Loucy (cell line): ENCODE measurements at regions not wholly inside any gene's neighbourhood (a gene's known extent, or its start where the extent isn't known, plus 50 kb on each side); places are given as distances from the start of the nearest gene placed in this dataset.

Source experiments
- EZH2phosphoT487 ChIP-seq: fragments of 200-600 bp; IDR thresholded peaks from 2 replicates; pipeline ENCODE4 v1.6.1; 2018; ENCODE audit warnings: antibody characterized with exemption, mild to moderate bottlenecking, moderate library complexity, borderline replicate concordance
- TF ChIP-seq, protein P1 (sequence below): fragments of 200-600 bp; sonication (generic); conservative IDR thresholded peaks from 2 replicates; pipeline ENCODE4 v1.5.1; 2014; ENCODE audit warnings: mild to moderate bottlenecking, antibody characterized with exemption, low read length

DNA sequence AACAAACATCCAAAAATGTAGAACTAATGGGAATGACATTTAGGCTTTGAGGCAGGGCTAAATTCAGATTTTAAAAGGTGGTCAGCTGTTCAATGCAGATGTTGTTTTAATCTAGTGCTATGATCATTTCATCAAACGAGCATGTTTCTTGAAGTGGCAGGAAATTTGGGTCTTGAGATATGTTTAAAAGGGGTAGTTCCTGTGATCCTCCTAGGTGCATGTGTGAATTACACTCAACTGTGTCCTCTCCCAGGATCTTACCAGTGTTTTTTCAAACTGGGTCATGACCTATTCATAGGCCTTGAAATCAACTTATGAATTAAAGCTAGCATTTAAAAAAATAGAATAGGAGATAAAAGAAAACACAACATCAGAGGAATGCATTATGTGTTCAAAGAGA lies 57.4 kb upstream of the ACMSD start:
- TF ChIP-seq, protein P1, sequence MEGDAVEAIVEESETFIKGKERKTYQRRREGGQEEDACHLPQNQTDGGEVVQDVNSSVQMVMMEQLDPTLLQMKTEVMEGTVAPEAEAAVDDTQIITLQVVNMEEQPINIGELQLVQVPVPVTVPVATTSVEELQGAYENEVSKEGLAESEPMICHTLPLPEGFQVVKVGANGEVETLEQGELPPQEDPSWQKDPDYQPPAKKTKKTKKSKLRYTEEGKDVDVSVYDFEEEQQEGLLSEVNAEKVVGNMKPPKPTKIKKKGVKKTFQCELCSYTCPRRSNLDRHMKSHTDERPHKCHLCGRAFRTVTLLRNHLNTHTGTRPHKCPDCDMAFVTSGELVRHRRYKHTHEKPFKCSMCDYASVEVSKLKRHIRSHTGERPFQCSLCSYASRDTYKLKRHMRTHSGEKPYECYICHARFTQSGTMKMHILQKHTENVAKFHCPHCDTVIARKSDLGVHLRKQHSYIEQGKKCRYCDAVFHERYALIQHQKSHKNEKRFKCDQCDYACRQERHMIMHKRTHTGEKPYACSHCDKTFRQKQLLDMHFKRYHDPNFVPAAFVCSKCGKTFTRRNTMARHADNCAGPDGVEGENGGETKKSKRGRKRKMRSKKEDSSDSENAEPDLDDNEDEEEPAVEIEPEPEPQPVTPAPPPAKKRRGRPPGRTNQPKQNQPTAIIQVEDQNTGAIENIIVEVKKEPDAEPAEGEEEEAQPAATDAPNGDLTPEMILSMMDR: no peak
- no peak for TF ChIP-seq EZH2phosphoT487
